GM12878 (cell line): ENCODE measurements at regions not wholly inside any gene's neighbourhood (a gene's known extent, or its start where the extent isn't known, plus 50 kb on each side); places are given as distances from the start of the nearest gene placed in this dataset.

Experiments
- ATAC-seq: fragments of 200-7000 bp; cut with Tn5 transposase; 3 replicates; pipeline ENCODE4 v1.9.1; 2020; ENCODE audit warnings: mild to moderate bottlenecking, moderate library complexity
- BruUV-seq: library from RNA; stranded (reverse); fragments of 400-500 nt; replicated peaks from 2 replicates; lab custom pipeline; 2021; lab: Mats Ljungman, UMichigan
- CTCF ChIA-PET: fragments of 300-600 bp; sonication (Branson Sonifier 250); formaldehyde crosslinking; extraction: SDS; loops from one replicate; lab custom pipeline; 2021; ENCODE audit warnings: inconsistent platforms; lab: Yijun Ruan, JAX
- POLR2A ChIA-PET: fragments of 350-600 bp; formaldehyde crosslinking; extraction: SDS; loops from one replicate; lab custom pipeline; 2021; ENCODE audit warnings: inconsistent platforms; lab: Charles Lee
- RAD21 ChIA-PET: fragments of 300-600 bp; sonication (Branson Sonifier 250); formaldehyde crosslinking; loops from one replicate; lab custom pipeline; 2023; ENCODE audit warnings: antibody characterized with exemption; ENCODE audit not compliant: unreplicated experiment; lab: Charles Lee
- SMC1A ChIA-PET: fragments of 300-600 bp; sonication (Branson Sonifier 250); formaldehyde crosslinking; loops from one replicate; lab custom pipeline; 2023; ENCODE audit not compliant: unreplicated experiment, uncharacterized antibody; lab: Charles Lee
- DNase-seq: peaks from one replicate; pipeline ENCODE4 v3.0.0-alpha.2; 2011; ENCODE audit warnings: low read depth, low spot score
- FAIRE-seq: peaks from 3 replicates; lab custom pipeline; 2011; peaks lifted over from hg19 to GRCh38; lab: Jason Lieb, UNC
- H2AFZ ChIP-seq: 2 replicates; pipeline ENCODE4 v1.6.0; 2011; ENCODE audit warnings: low read depth, low read length, control low read depth; ENCODE audit not compliant: control insufficient read depth
- H3K27ac ChIP-seq: 2 replicates; pipeline ENCODE4 v1.5.1; 2011; ENCODE audit warnings: control low read depth; ENCODE audit not compliant: control insufficient read depth, insufficient read depth
- H3K27me3 ChIP-seq, 2 experiments: replicated peaks in 1 of 2; 2 replicates each; pipeline versions ENCODE4 v1.6.0 to v1.6.1; 2011; ENCODE audit warnings: low read length in 1 of 2; ENCODE audit not compliant: control insufficient read depth in 2 of 2, insufficient read depth in 2 of 2
- H3K36me3 ChIP-seq, 2 experiments: 2 replicates each; pipeline ENCODE4 v1.5.1; 2011; ENCODE audit warnings: low read length in 1 of 2; ENCODE audit not compliant: control insufficient read depth in 2 of 2, insufficient read depth in 2 of 2
- H3K4me1 ChIP-seq: 2 replicates; pipeline ENCODE4 v1.6.1; 2011; ENCODE audit warnings: mild to moderate bottlenecking, low read length, moderate library complexity, mixed read lengths; ENCODE audit not compliant: control insufficient read depth, insufficient read depth
- H3K4me2 ChIP-seq: 2 replicates; pipeline ENCODE4 v1.6.0; 2011; ENCODE audit warnings: control low read depth; ENCODE audit not compliant: control insufficient read depth, insufficient read depth
- H3K4me3 ChIP-seq: fragments of 200-600 bp; sonication (generic); 2 replicates; pipeline ENCODE4 v1.5.1; 2016
- H3K79me2 ChIP-seq: 2 replicates; pipeline ENCODE4 v1.6.0; 2011; ENCODE audit warnings: low read length; ENCODE audit not compliant: control insufficient read depth, insufficient read depth
- H3K9ac ChIP-seq: 2 replicates; pipeline ENCODE4 v1.8.0; 2011; ENCODE audit warnings: low read length, control low read depth, mixed read lengths; ENCODE audit not compliant: control insufficient read depth, insufficient read depth
- H3K9me3 ChIP-seq: replicated peaks from 3 replicates; pipeline ENCODE4 v1.5.1; 2011; ENCODE audit warnings: mild to moderate bottlenecking, low read length; ENCODE audit not compliant: control insufficient read depth, insufficient read depth
- H4K20me1 ChIP-seq: 2 replicates; pipeline ENCODE4 v1.6.0; 2011; ENCODE audit not compliant: control insufficient read depth, insufficient read depth
- ATF3 ChIP-seq: IDR thresholded peaks from 2 replicates; pipeline ENCODE4 v1.6.1; 2011; ENCODE audit warnings: low read depth, mild to moderate bottlenecking, low read length, moderate library complexity, borderline replicate concordance; ENCODE audit errors: extremely low read depth
- ETV6 ChIP-seq, 2 experiments: fragments of 450-650 bp in 1 of 2; IDR thresholded peaks in 1 of 2; conservative IDR thresholded peaks in 1 of 2; 2 replicates each; pipeline ENCODE4 v1.6.1; 2014; ENCODE audit warnings: antibody characterized with exemption in 1 of 2, borderline replicate concordance in 1 of 2, low read depth in 1 of 2, mild to moderate bottlenecking in 1 of 2, moderate library complexity in 1 of 2
- FOXK2 ChIP-seq: fragments of 450-650 bp; IDR thresholded peaks from 2 replicates; pipeline ENCODE4 v1.6.1; 2017; ENCODE audit warnings: mild to moderate bottlenecking, moderate library complexity
- JUNB ChIP-seq: IDR thresholded peaks from 2 replicates; pipeline ENCODE4 v1.6.1; 2016; ENCODE audit warnings: antibody characterized with exemption, mild to moderate bottlenecking
- KLF5 ChIP-seq: fragments of 450-650 bp; IDR thresholded peaks from 2 replicates; pipeline ENCODE4 v1.6.1; 2014; ENCODE audit warnings: mild to moderate bottlenecking; ENCODE audit not compliant: partially characterized antibody
- POLR2AphosphoS5 ChIP-seq: IDR thresholded peaks from 2 replicates; pipeline ENCODE4 v1.6.1; 2011; ENCODE audit warnings: mild to moderate bottlenecking, low read length, inconsistent platforms
- SKIL ChIP-seq: fragments of 450-650 bp; IDR thresholded peaks from 2 replicates; pipeline ENCODE4 v1.6.1; 2017; ENCODE audit warnings: mild to moderate bottlenecking, low read depth, inconsistent platforms; ENCODE audit not compliant: poor library complexity, severe bottlenecking
- WGBS: methylation state at CpG from one replicate; pipeline ENCODE4 v1.1.6; 2016; ENCODE audit warnings: low lambda C conversion rate; ENCODE audit not compliant: insufficient replicate concordance, insufficient coverage; ENCODE audit errors: missing lambda C conversion rate; 5-methylcytosine and 5-hydroxymethylcytosine counted together
- in situ Hi-C: fragments of 300-500 bp; cut with MboI; formaldehyde crosslinking; loops from 9 replicates; pipeline ENCODE4 v1.14.3; 2018; ENCODE audit warnings: mixed read lengths
- intact Hi-C: fragments of 100-400 bp; cut with micrococcal nuclease; formaldehyde crosslinking; loops from one replicate; pipeline ENCODE4 v1.14.2; 2022; ENCODE audit not compliant: unreplicated experiment
- TF ChIP-seq, protein P1 (sequence below): fragments of 450-650 bp; IDR thresholded peaks from 2 replicates; pipeline ENCODE4 v1.6.1; 2017; ENCODE audit warnings: mild to moderate bottlenecking

GRCh38 chr2:236979664-236980063, 106.0 kb upstream of the COPS8 start:
- Histone ChIP-seq H2AFZ (no peak overlapping the region), H3K27me3 (peaks cover 0 to 2% of the 10 kb centered on the region in 2 experiments; a peak in 1 of 4 replicates), H4K20me1 (no peaks in the 10 kb centered on the region), H3K4me2 (no peak overlapping the region), H3K36me3 (no peaks in the 10 kb centered on the region), H3K4me1 (no peaks in the 10 kb centered on the region; the same call in 1 of the 2 replicates), H3K9me3 (no peaks in the 10 kb centered on the region; the same call in 2 of the 3 replicates), H3K27ac (no peak overlapping the region), H3K4me3 (no peak overlapping the region), H3K9ac (no peak overlapping the region), H3K79me2 (no peaks in the 10 kb centered on the region)
- ChIA-PET CTCF (no interaction called here), RAD21 (no interaction called here), POLR2A (no interaction called here), SMC1A (interaction anchor here (0.6 to 0.9 kb wide), 3 partner anchors 10 to 615 kb away, joined by 3 read pairs; no protein-coding TSS in a partner anchor)
- intact Hi-C loops: no loop called here
- BruUV-seq: no TSS peak
- FAIRE-seq (no peak), ATAC-seq (no peak), DNase-seq (no peak)
- WGBS: 45% methylated on average over 3 of the region's 3 CpGs
- TF ChIP-seq POLR2AphosphoS5: no peak
- no peak for TF ChIP-seq SKIL
- no peak for TF ChIP-seq JUNB
- no peak for TF ChIP-seq KLF5
- no peak for TF ChIP-seq ETV6 (conservative IDR thresholded peaks at IDR 0.05 in 1 of 2, IDR thresholded peaks at IDR 0.05 in 1 of 2; ENCODE audit: borderline replicate concordance in 1 of 2, low read depth in 1 of 2)
- TF ChIP-seq, protein P1, sequence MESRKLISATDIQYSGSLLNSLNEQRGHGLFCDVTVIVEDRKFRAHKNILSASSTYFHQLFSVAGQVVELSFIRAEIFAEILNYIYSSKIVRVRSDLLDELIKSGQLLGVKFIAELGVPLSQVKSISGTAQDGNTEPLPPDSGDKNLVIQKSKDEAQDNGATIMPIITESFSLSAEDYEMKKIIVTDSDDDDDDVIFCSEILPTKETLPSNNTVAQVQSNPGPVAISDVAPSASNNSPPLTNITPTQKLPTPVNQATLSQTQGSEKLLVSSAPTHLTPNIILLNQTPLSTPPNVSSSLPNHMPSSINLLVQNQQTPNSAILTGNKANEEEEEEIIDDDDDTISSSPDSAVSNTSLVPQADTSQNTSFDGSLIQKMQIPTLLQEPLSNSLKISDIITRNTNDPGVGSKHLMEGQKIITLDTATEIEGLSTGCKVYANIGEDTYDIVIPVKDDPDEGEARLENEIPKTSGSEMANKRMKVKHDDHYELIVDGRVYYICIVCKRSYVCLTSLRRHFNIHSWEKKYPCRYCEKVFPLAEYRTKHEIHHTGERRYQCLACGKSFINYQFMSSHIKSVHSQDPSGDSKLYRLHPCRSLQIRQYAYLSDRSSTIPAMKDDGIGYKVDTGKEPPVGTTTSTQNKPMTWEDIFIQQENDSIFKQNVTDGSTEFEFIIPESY: no peak
- TF ChIP-seq FOXK2: no peak
- no peak for TF ChIP-seq ATF3
- in situ Hi-C loops: no loop called here
